Thyroid gland (tissue), 4 donors: ENCODE measurements at regions not wholly inside any gene's neighbourhood (a gene's known extent, or its start where the extent isn't known, plus 50 kb on each side); places are given as distances from the start of the nearest gene placed in this dataset.
"Not testable (repeated sequence)": the region's sequence is repeated elsewhere in the genome, so short reads cannot be mapped to it uniquely, and the experiment has no call there.

Experiments
- DNase-seq, 2 donors: peaks; one replicate each; pipeline ENCODE4 v3.0.0-alpha.2; 2019
- H3K27ac ChIP-seq, 3 donors: fragments of 200-600 bp; sonication (generic); 1 replicate in 2 of 3; 2 replicates in 1 of 3; pipeline ENCODE4 v1.5.1; 2016 to 2019; ENCODE audit warnings: mild to moderate bottlenecking in 1 of 3, moderate library complexity in 1 of 3
- H3K27me3 ChIP-seq: fragments of 200-600 bp; sonication (generic); one replicate; pipeline ENCODE4 v1.5.1; 2019
- H3K36me3 ChIP-seq, 2 donors: fragments of 200-600 bp; sonication (generic); one replicate each; pipeline ENCODE4 v1.5.1; 2016 to 2019
- H3K4me1 ChIP-seq, 2 donors: fragments of 200-600 bp; sonication (generic); one replicate each; pipeline ENCODE4 v1.5.1; 2017 to 2019
- H3K4me3 ChIP-seq, 3 donors: fragments of 200-600 bp; sonication (generic); replicated peaks in 1 of 3; 1 replicate in 2 of 3; 2 replicates in 1 of 3; pipeline ENCODE4 v1.5.1; 2016; ENCODE audit warnings: mild to moderate bottlenecking in 1 of 3
- H3K9me3 ChIP-seq: fragments of 200-600 bp; sonication (generic); one replicate; pipeline ENCODE4 v1.5.1; 2017
- CTCF ChIP-seq, 6 experiments: fragments of 200-600 bp in 3 of 6; fragments of 450-650 bp in 3 of 6; sonication (generic) in 3 of 6; IDR thresholded peaks; one replicate each; pipeline ENCODE4 v1.5.1; 2016 to 2019; ENCODE audit warnings: antibody characterized with exemption in 6 of 6, mild to moderate bottlenecking in 2 of 6, inconsistent platforms in 1 of 6, moderate library complexity in 1 of 6
- POLR2A ChIP-seq, 2 donors: fragments of 450-650 bp; IDR thresholded peaks; one replicate each; pipeline ENCODE4 v1.6.1; 2017; ENCODE audit warnings: antibody characterized with exemption in 2 of 2, mild to moderate bottlenecking in 2 of 2, moderate library complexity in 1 of 2
- WGBS, 2 donors: methylation state at CpG; one replicate each; pipeline ENCODE4 v1.1.5; 2017; 5-methylcytosine and 5-hydroxymethylcytosine counted together
- intact Hi-C: fragments of 100-400 bp; cut with DNase I; formaldehyde crosslinking; loops from one replicate; pipeline ENCODE4 v1.15.1; 2023

GRCh38 chr2:88885679-88886416 lies 194.4 kb downstream of the RPIA start:
- no peaks in the 10 kb centered on the region for H3K27me3 ChIP-seq
- H3K4me3 ChIP-seq, result no peak overlapping the region
- TF ChIP-seq POLR2A (IDR thresholded peaks at IDR 0.05), result no peak
- TF ChIP-seq CTCF (IDR thresholded peaks at IDR 0.05), result no peak
- intact Hi-C loops, result no loop called here
- no peaks in the 10 kb centered on the region for H3K36me3 ChIP-seq
- no peak overlapping the region for H3K27ac ChIP-seq
- DNase-seq, result no peak
- no peaks in the 10 kb centered on the region for H3K9me3 ChIP-seq
- no peaks in the 10 kb centered on the region for H3K4me1 ChIP-seq
- WGBS, 2 donors, result 82 to 86% methylated on average over 7 to 10 of the region's 11 CpGs

GRCh38 chr2:88887466-88887865 lies 196.0 kb downstream of the RPIA start:
- H3K9me3 ChIP-seq, H3K36me3 ChIP-seq, H3K4me3 ChIP-seq, H3K4me1 ChIP-seq, H3K27me3 ChIP-seq, DNase-seq, intact Hi-C loops, H3K27ac ChIP-seq: not testable (repeated sequence)
- 90% methylated on average over 5 of the region's 5 CpGs for WGBS, 2 donors

GRCh38 chr2:88892207-88892606 lies 200.7 kb downstream of the RPIA start:
- H3K36me3 ChIP-seq, result no peaks in the 10 kb centered on the region
- TF ChIP-seq CTCF (IDR thresholded peaks at IDR 0.05) (no peak), POLR2A (IDR thresholded peaks at IDR 0.05) (no peak)
- DNase-seq, result no peak
- no peak overlapping the region for H3K4me3 ChIP-seq
- no peak overlapping the region for H3K27ac ChIP-seq
- intact Hi-C loops, result no loop called here
- no peaks in the 10 kb centered on the region for H3K9me3 ChIP-seq
- no peaks in the 10 kb centered on the region for H3K27me3 ChIP-seq
- WGBS, 2 donors, result 80 to 85% methylated on average over 1 of the region's 1 CpG
- no peaks in the 10 kb centered on the region for H3K4me1 ChIP-seq

DNA sequence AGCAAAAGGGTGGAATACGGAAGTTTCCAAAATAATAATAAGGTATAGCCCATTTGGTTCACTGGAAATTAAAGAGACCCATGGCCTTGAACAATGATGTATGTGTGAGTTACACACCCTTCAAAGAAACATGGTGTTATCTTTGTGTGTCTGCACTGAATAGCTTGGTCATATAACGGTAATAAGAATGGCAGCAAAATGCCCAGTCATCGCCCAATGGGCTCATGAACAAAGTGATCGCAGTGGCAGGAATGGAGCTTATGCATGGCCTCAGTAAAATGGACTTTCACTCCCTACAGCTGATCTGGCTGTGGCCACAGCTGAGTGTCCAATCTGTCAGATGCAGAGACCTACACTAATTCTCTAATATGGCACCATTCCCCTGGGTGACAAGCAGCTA lies 201.3 kb downstream of the RPIA start:
- Histone ChIP-seq H3K27me3 (no peaks in the 10 kb centered on the region), H3K9me3 (no peaks in the 10 kb centered on the region), H3K27ac (no peak overlapping the region), H3K36me3 (no peaks in the 10 kb centered on the region), H3K4me1 (no peaks in the 10 kb centered on the region), H3K4me3 (no peak overlapping the region)
- WGBS, 2 donors, result 94 to 95% methylated on average over 4 of the region's 4 CpGs
- intact Hi-C loops, result no loop called here
- DNase-seq, result no peak
- TF ChIP-seq POLR2A (IDR thresholded peaks at IDR 0.05), result no peak

DNA sequence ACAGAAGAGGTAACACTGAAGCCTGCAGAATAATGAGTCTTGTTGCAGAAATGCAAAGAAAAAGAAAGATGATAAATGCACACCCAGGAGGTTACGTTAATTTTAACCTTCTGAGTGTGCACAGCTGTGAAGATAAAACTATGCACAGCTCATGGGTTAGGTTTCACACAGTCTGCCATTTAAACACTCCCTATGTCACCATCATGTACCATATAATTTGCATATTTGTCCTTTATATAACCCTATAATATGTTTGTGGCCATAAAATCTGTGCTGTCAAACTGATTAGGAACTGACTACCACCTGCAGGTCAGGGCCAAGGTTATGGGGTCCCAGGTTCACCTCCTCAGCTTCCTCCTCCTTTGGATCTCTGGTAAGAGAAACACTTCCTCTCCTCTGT lies 205.5 kb downstream of the RPIA start:
- H3K36me3 ChIP-seq, result no peaks in the 10 kb centered on the region
- no peak overlapping the region for H3K27ac ChIP-seq
- WGBS, 2 donors, result 80 to 86% methylated on average over 1 of the region's 1 CpG
- intact Hi-C loops, result no loop called here
- TF ChIP-seq POLR2A (IDR thresholded peaks at IDR 0.05) (no peak), CTCF (IDR thresholded peaks at IDR 0.05) (no peak)
- no peak overlapping the region for H3K4me3 ChIP-seq
- H3K4me1 ChIP-seq, result no peaks in the 10 kb centered on the region
- H3K27me3 ChIP-seq, result no peaks in the 10 kb centered on the region
- no peak for DNase-seq
- no peaks in the 10 kb centered on the region for H3K9me3 ChIP-seq

- no peak for TF ChIP-seq POLR2A (IDR thresholded peaks at IDR 0.05)
- TF ChIP-seq CTCF (IDR thresholded peaks at IDR 0.05), result no peak
- Histone ChIP-seq H3K36me3 (no peaks in the 10 kb centered on the region), H3K27me3 (no peaks in the 10 kb centered on the region), H3K4me1 (no peaks in the 10 kb centered on the region), H3K9me3 (no peaks in the 10 kb centered on the region), H3K27ac (no peak overlapping the region), H3K4me3 (no peak overlapping the region)
- 23 to 34% methylated on average over 1 of the region's 1 CpG for WGBS, 2 donors
- no peak for DNase-seq
- intact Hi-C loops, result no loop called here
These were observed 206.2 kb downstream of the RPIA start for GRCh38 chr2:88897715-88898114.
